ENCODE measurements at regions not wholly inside any gene's neighbourhood (a gene's known extent, or its start where the extent isn't known, plus 50 kb on each side); places are given as distances from the start of the nearest gene placed in this dataset.

- no peak for TF ChIP-seq TCF12 (IDR thresholded peaks at IDR 0.05)
- TF ChIP-seq CHD2 (IDR thresholded peaks at IDR 0.05; ENCODE audit: low read length, partially characterized antibody), result no peak
- TF ChIP-seq EZH2phosphoT487 (IDR thresholded peaks at IDR 0.05; ENCODE audit: borderline replicate concordance, low read depth), result no peak
- TF ChIP-seq JUND (IDR thresholded peaks at IDR 0.05), result no peak
- no peak for TF ChIP-seq TAF1 (IDR thresholded peaks at IDR 0.05; ENCODE audit: borderline replicate concordance, low read depth, low read length)
- no peak for TF ChIP-seq NFIC (IDR thresholded peaks at IDR 0.05; ENCODE audit: borderline replicate concordance)
- no peak for TF ChIP-seq MAX (IDR thresholded peaks at IDR 0.05; ENCODE audit: low read depth)
- TF ChIP-seq FOSL2 (IDR thresholded peaks at IDR 0.05; ENCODE audit: borderline replicate concordance, low read depth), result no peak
- no peak for TF ChIP-seq CTCF (IDR thresholded peaks at IDR 0.05)
- no peak overlapping the region for H3K4me3 ChIP-seq (ENCODE audit: low read depth in 2 of 2, low read length in 1 of 2)
- whole genome bisulfite sequencing (ENCODE audit: low lambda C conversion rate), result 85% methylated on average over 3 of the region's 3 CpGs
- H3K9ac ChIP-seq, result no peak overlapping the region
- no peaks in the 10 kb centered on the region for H3K9me3 ChIP-seq
- POLR2A ChIA-PET, result no interaction called here
- H3K79me2 ChIP-seq (ENCODE audit: insufficient read depth), result no peaks in the 10 kb centered on the region
- no peaks in the 10 kb centered on the region for H3K27me3 ChIP-seq (ENCODE audit: insufficient read depth)
- no peak overlapping the region for H3K4me2 ChIP-seq
- no peak for DNase-seq
- H2AFZ ChIP-seq (ENCODE audit: low read depth), result no peak overlapping the region
- H3F3A ChIP-seq (replicated peaks; ENCODE audit: insufficient read depth), result no peaks in the 10 kb centered on the region
- H3K36me3 ChIP-seq (replicated peaks in 1 of 2; ENCODE audit: control insufficient read depth in 1 of 2, insufficient read depth in 2 of 2, low read length in 1 of 2), result no peaks in the 10 kb centered on the region
- no peaks in the 10 kb centered on the region; a peak in 1 of 4 replicates for H3K4me1 ChIP-seq (ENCODE audit: control insufficient read depth in 1 of 2, insufficient read depth in 2 of 2, low read depth in 1 of 2, low read length in 1 of 2)
- H3K27ac ChIP-seq (ENCODE audit: low read depth in 2 of 2, low read length in 1 of 2), result no peak overlapping the region
- CTCF ChIA-PET, result interaction anchor here (2.0 to 3.7 kb wide), 2 partner anchors 9 to 41 kb away, joined by 5 to 26 read pairs; no protein-coding TSS in a partner anchor
- no peaks in the 10 kb centered on the region for H3K9me2 ChIP-seq
- H4K20me1 ChIP-seq (ENCODE audit: insufficient read depth), result no peaks in the 10 kb centered on the region
These were observed 126.2 kb downstream of the NUP35 start for GRCh38 chr2:183250472-183250871.

- peak; percentile 17 for DNase-seq
- H3K9ac ChIP-seq, result no peak overlapping the region
These were observed 129.3 kb downstream of the NUP35 start for GRCh38 chr2:183253441-183254130.

More at GRCh38 chr2:183253441-183254130, 129.3 kb downstream of the NUP35 start:
- ChIA-PET CTCF (interaction anchor here (1.1 kb wide), 1 partner anchor 74 kb away, joined by 3 read pairs; no protein-coding TSS in a partner anchor), POLR2A (no interaction called here)
- no peak for TF ChIP-seq IRF3 (IDR thresholded peaks at IDR 0.05; ENCODE audit: low read depth, low read length)
- TF ChIP-seq EZH2phosphoT487 (IDR thresholded peaks at IDR 0.05; ENCODE audit: borderline replicate concordance, low read depth), result no peak
- TF ChIP-seq CTCF (IDR thresholded peaks at IDR 0.05), result no peak
- Histone ChIP-seq H2AFZ (ENCODE audit: low read depth) (no peak overlapping the region), H3K79me2 (ENCODE audit: insufficient read depth) (no peaks in the 10 kb centered on the region), H4K20me1 (ENCODE audit: insufficient read depth) (no peaks in the 10 kb centered on the region), H3K27me3 (ENCODE audit: insufficient read depth) (no peaks in the 10 kb centered on the region), H3K4me2 (no peak overlapping the region), H3K27ac (ENCODE audit: low read depth in 2 of 2, low read length in 1 of 2) (no peak overlapping the region), H3F3A (replicated peaks; ENCODE audit: insufficient read depth) (no peaks in the 10 kb centered on the region), H3K4me1 (ENCODE audit: control insufficient read depth in 1 of 2, insufficient read depth in 2 of 2, low read depth in 1 of 2, low read length in 1 of 2) (no peaks in the 10 kb centered on the region; a peak in 1 of 4 replicates), H3K36me3 (replicated peaks in 1 of 2; ENCODE audit: control insufficient read depth in 1 of 2, insufficient read depth in 2 of 2, low read length in 1 of 2) (no peaks in the 10 kb centered on the region), H3K9me3 (no peaks in the 10 kb centered on the region), H3K9me2 (no peaks in the 10 kb centered on the region), H3K4me3 (ENCODE audit: low read depth in 2 of 2, low read length in 1 of 2) (no peak overlapping the region)
- WGBS (ENCODE audit: low lambda C conversion rate), result 90% methylated on average over 14 of the region's 14 CpGs

Data from SK-N-SH (cell line).